Neural crest cell (in vitro differentiated cells): ENCODE measurements at regions not wholly inside any gene's neighbourhood (a gene's known extent, or its start where the extent isn't known, plus 50 kb on each side); places are given as distances from the start of the nearest gene placed in this dataset.

ENCODE experiments used
- DNase-seq: peaks from one replicate; pipeline ENCODE4 v3.0.0; 2021; ENCODE audit warnings: low read depth, mixed read lengths, low spot score
- H3K27ac Mint-ChIP-seq: one replicate; pipeline ENCODE4 v1.8.0; 2021; ENCODE audit warnings: mild to moderate bottlenecking, mixed read lengths; ENCODE audit not compliant: unreplicated experiment
- H3K27me3 Mint-ChIP-seq: 2 replicates; pipeline ENCODE4 v1.8.0; 2021; ENCODE audit warnings: low read depth, mild to moderate bottlenecking, mixed read lengths
- H3K36me3 Mint-ChIP-seq: 2 replicates; pipeline ENCODE4 v1.8.0; 2021; ENCODE audit warnings: low read depth, mild to moderate bottlenecking, mixed read lengths
- H3K4me1 Mint-ChIP-seq: 2 replicates; pipeline ENCODE4 v1.8.0; 2021; ENCODE audit warnings: mixed read lengths
- H3K4me3 Mint-ChIP-seq: one replicate; pipeline ENCODE4 v1.8.0; 2021; ENCODE audit warnings: mild to moderate bottlenecking, mixed read lengths
- H3K9me3 Mint-ChIP-seq: 2 replicates; pipeline ENCODE4 v1.8.0; 2021; ENCODE audit warnings: mixed read lengths
- TF ChIP-seq, protein P1 (sequence below): fragments of 200-600 bp; sonication (generic); conservative IDR thresholded peaks from 2 replicates; pipeline ENCODE4 v1.5.0; 2021; ENCODE audit warnings: antibody characterized with exemption, mild to moderate bottlenecking

DNA sequence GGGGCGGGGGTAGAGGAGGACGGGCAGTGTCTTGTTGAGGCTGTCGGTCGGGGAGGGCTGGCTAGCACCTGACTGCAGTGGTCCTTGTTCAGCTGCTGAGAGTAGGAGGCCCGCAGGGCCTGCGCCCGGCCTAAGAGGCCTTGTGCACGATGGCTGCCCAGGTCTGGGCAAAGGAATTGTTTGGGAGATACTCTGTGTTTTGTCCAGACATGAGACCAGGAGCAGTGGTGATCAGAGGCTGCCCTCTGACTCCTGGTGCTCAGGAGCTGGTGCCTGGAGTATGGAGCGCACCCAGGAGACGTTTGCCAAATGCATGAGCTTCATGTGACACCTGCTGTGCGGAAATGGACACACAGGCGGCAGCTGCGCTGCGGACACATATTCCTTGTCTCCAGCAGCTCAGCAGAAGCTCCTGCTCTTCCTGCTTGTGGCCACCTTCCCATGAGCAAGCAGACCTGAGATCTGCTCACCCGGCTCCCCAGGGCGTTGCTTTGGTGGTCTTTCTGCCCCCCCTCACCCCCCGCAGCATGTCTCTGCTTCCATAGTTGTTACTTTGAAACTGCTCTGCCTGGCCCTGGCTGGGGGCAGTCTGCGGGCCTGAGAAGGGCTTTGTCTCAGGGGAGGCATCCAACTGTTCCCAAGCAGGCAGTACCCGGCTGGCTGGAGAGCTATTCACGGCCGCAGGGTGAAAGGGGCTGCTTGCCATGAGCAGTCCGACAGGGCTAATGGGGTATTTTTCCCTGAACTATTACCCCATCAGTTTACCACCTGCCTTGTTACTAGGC lies 163.9 kb downstream of the TEX29 start:
- no peaks in the 10 kb centered on the region for H3K27me3 Mint-ChIP-seq
- peak overlapping the region; percentile 8 for H3K27ac Mint-ChIP-seq
- no peak for DNase-seq
- H3K4me3 Mint-ChIP-seq, result no peak overlapping the region
- H3K9me3 Mint-ChIP-seq, result no peaks in the 10 kb centered on the region
- TF ChIP-seq, protein P1, sequence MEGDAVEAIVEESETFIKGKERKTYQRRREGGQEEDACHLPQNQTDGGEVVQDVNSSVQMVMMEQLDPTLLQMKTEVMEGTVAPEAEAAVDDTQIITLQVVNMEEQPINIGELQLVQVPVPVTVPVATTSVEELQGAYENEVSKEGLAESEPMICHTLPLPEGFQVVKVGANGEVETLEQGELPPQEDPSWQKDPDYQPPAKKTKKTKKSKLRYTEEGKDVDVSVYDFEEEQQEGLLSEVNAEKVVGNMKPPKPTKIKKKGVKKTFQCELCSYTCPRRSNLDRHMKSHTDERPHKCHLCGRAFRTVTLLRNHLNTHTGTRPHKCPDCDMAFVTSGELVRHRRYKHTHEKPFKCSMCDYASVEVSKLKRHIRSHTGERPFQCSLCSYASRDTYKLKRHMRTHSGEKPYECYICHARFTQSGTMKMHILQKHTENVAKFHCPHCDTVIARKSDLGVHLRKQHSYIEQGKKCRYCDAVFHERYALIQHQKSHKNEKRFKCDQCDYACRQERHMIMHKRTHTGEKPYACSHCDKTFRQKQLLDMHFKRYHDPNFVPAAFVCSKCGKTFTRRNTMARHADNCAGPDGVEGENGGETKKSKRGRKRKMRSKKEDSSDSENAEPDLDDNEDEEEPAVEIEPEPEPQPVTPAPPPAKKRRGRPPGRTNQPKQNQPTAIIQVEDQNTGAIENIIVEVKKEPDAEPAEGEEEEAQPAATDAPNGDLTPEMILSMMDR, result no peak
- no peaks in the 10 kb centered on the region for H3K36me3 Mint-ChIP-seq
- peaks cover 4% of the 10 kb centered on the region for H3K4me1 Mint-ChIP-seq

DNA sequence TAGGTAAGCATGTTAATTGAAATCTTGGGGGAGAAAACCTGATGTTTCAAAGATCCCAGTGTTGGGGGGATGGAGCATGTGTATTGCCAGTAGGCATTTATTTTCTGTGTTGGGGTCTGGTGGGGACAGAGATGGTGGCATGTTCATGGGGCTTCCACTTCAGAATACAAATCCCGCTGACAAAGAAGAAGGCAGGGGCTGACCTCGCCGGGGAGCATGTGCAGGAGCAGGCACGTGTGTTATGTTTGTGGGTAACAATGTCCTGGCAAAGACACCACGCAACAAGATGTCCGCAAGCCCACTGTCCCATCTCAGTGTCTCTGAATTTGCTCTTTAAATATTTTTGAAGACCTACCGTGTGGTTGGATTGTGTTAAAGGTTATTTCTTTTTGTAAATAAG lies 164.5 kb downstream of the TEX29 start:
- TF ChIP-seq, protein P1, result no peak
- DNase-seq, result no peak
- Mint-ChIP-seq H3K4me1 (peaks cover 4% of the 10 kb centered on the region), H3K9me3 (no peaks in the 10 kb centered on the region), H3K4me3 (no peak overlapping the region), H3K36me3 (no peaks in the 10 kb centered on the region), H3K27ac (peak overlapping the region; percentile 8), H3K27me3 (peaks cover 3% of the 10 kb centered on the region)

DNA sequence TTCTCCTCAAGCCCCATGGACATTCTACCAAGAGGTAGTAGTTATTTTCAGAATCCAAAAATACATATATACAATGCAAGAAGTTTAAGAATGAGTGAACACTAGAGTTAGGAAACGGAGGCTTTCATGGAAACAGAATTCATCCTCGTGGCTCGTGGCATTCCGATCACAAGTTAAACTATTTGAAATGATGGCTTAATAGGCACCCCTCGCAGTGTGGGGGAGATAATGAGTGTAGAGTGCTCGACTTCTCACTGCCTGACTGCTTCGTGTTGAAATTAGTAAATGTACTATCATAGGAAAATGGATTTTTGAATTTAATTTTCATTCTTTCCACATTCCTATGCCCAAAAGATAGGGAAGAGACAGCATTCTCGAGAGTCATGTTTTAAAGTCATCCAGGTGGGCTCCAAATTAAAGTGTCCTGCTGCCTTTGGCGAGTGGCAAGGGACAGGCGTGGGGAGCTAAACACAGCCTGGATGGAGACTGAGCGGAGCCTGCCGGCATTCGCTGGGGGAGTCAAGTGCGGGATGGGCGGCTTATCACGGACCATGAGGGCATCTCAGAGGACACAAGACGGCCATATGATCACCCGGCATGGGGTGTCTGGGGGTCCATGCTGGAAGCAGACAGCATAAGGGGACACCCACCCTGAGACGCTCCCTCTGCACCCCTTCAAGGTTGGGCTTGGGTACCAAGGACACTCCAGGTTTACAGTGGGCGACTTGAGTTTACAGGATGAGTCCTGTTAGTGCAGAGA lies 165.2 kb downstream of the TEX29 start:
- TF ChIP-seq, protein P1, result no peak
- Mint-ChIP-seq H3K36me3 (no peaks in the 10 kb centered on the region), H3K4me1 (peaks cover 4% of the 10 kb centered on the region), H3K9me3 (no peaks in the 10 kb centered on the region), H3K27ac (no peak overlapping the region), H3K4me3 (no peak overlapping the region), H3K27me3 (peaks cover 7% of the 10 kb centered on the region)
- DNase-seq, result no peak

DNA sequence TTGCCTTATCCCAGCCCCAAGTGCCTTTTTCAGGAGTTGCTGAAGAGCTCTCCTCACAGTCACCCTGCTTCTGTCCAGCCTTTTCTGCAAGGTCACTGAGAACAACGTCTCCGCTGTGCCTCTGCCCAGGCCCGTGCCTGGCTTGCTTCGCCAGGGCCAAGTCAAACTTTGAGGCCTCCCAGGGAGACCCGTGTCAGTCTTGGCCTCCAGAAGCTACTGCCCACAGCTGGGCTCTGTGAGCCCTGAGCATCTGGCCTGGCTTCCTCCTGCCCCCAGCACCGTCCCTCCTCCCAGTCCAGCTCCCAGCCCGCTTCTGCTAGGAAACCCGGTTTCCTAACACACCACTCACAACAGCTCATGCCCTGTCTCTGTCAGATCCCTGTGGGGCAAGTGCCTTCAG lies 165.9 kb downstream of the TEX29 start:
- H3K9me3 Mint-ChIP-seq, result no peaks in the 10 kb centered on the region
- peaks cover 11% of the 10 kb centered on the region for H3K27me3 Mint-ChIP-seq
- TF ChIP-seq, protein P1, result no peak
- no peak overlapping the region for H3K4me3 Mint-ChIP-seq
- H3K4me1 Mint-ChIP-seq, result peaks cover 4% of the 10 kb centered on the region
- no peak for DNase-seq
- H3K27ac Mint-ChIP-seq, result no peak overlapping the region
- H3K36me3 Mint-ChIP-seq, result no peaks in the 10 kb centered on the region

DNA sequence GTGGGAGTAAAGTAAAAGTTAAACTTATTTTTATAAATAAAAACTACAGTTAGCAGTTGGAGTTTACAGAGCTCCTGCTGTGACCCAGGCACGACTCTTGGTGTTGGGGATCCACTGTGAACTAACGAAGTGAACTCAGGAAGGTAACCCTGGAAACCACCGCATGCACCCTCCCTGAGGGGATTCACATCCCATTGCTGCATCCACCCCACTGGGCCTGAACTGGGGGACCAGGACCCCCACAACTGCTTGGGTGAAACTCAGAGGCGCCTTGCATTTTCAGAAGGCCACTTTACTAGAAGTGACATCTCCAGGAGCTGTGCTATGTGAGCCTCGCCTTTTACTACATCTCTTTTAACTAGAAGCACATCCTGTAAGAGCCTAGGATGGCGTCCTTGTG lies 166.4 kb downstream of the TEX29 start:
- DNase-seq, result no peak
- H3K27ac Mint-ChIP-seq, result no peak overlapping the region
- H3K4me3 Mint-ChIP-seq, result no peak overlapping the region
- TF ChIP-seq, protein P1, result no peak
- H3K27me3 Mint-ChIP-seq, result peaks cover 13% of the 10 kb centered on the region
- H3K9me3 Mint-ChIP-seq, result no peaks in the 10 kb centered on the region
- peaks cover 4% of the 10 kb centered on the region for H3K4me1 Mint-ChIP-seq
- no peaks in the 10 kb centered on the region for H3K36me3 Mint-ChIP-seq
